Right atrium auricular region (tissue), 2 donors: ENCODE measurements at regions not wholly inside any gene's neighbourhood (a gene's known extent, or its start where the extent isn't known, plus 50 kb on each side); places are given as distances from the start of the nearest gene placed in this dataset.

Source experiments
- DNase-seq: peaks from one replicate; pipeline ENCODE4 v3.0.0-alpha.2; 2019; ENCODE audit warnings: low spot score
- H3K27ac ChIP-seq, 2 donors: fragments of 200-600 bp; sonication (generic); 1 replicate in 1 of 2; 2 replicates in 1 of 2; pipeline ENCODE4 v1.5.1; 2016 to 2019
- H3K27me3 ChIP-seq, 2 donors: fragments of 200-600 bp; sonication (generic); one replicate each; pipeline versions ENCODE4 v1.5.1 to v1.6.0; 2017 to 2019
- H3K36me3 ChIP-seq: fragments of 200-600 bp; sonication (generic); one replicate; pipeline ENCODE4 v1.5.1; 2016
- H3K4me1 ChIP-seq, 2 donors: fragments of 200-600 bp; sonication (generic); one replicate each; pipeline versions ENCODE4 v1.5.1 to v1.6.0; 2017 to 2019
- H3K4me3 ChIP-seq, 2 donors: fragments of 200-600 bp; sonication (generic); 1 replicate in 1 of 2; 2 replicates in 1 of 2; pipeline ENCODE4 v1.5.1; 2017 to 2019; ENCODE audit warnings: mild to moderate bottlenecking in 1 of 2, moderate library complexity in 1 of 2
- H3K9me3 ChIP-seq, 2 donors: fragments of 200-600 bp; sonication (generic); one replicate each; pipeline ENCODE4 v1.5.1; 2019
- TF ChIP-seq, protein P1 (sequence below), 2 donors: fragments of 200-600 bp; sonication (generic); IDR thresholded peaks; one replicate each; pipeline ENCODE4 v1.5.1; 2019; ENCODE audit warnings: antibody characterized with exemption in 2 of 2

DNA sequence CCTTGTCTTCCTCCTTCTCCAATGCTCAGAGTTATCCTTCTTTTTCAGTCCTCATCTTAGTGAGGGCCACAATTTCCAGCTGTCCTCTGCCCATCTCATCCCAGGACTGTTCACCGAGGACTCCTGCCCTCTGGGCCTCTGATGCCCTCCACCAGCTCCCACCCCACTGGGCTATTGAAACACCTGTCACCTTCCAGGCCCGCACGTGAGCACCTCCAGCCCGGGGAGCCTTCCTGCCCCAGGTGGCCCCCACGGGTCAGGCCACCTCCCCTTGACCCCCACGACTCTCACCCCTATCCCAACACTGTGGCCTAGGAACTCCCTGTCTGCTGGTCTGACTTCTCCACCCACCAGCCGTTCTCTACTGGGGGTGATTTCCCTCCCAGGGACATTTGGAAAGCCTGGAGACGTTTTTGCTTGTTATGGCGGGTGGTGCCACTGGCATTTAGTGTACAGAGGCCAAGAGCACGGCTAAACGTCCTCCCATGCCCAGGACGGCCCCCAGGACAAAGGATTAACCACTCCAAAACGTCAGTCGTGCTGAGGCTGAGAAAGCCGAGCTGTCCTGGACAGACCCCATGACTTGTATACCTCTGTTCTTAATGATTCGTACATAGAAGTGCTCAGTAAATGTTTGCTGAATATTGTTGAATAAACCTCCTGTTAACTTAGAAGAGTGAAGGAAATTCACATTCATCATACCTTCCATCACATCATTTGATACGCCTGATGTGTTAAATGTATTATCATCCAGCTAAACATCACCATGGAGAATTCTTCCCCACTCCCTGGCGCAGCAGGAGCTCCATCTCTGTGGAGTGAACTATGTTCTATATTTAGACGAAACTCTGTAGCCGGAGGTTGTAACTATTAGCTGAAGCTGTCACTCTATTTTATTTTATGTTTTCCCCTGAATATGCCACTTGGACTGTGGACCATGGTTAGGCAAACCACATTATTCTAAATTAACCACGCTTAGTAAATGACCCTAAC, 270.1 kb upstream of the SHH start:
- Histone ChIP-seq H3K9me3 (no peaks in the 10 kb centered on the region), H3K27me3 (no peaks in the 10 kb centered on the region), H3K27ac (no peak overlapping the region), H3K36me3 (no peaks in the 10 kb centered on the region), H3K4me1 (no peaks in the 10 kb centered on the region), H3K4me3 (no peak overlapping the region)
- TF ChIP-seq, protein P1, sequence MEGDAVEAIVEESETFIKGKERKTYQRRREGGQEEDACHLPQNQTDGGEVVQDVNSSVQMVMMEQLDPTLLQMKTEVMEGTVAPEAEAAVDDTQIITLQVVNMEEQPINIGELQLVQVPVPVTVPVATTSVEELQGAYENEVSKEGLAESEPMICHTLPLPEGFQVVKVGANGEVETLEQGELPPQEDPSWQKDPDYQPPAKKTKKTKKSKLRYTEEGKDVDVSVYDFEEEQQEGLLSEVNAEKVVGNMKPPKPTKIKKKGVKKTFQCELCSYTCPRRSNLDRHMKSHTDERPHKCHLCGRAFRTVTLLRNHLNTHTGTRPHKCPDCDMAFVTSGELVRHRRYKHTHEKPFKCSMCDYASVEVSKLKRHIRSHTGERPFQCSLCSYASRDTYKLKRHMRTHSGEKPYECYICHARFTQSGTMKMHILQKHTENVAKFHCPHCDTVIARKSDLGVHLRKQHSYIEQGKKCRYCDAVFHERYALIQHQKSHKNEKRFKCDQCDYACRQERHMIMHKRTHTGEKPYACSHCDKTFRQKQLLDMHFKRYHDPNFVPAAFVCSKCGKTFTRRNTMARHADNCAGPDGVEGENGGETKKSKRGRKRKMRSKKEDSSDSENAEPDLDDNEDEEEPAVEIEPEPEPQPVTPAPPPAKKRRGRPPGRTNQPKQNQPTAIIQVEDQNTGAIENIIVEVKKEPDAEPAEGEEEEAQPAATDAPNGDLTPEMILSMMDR (IDR thresholded peaks at IDR 0.05) = no peak
- DNase-seq = no peak

DNA sequence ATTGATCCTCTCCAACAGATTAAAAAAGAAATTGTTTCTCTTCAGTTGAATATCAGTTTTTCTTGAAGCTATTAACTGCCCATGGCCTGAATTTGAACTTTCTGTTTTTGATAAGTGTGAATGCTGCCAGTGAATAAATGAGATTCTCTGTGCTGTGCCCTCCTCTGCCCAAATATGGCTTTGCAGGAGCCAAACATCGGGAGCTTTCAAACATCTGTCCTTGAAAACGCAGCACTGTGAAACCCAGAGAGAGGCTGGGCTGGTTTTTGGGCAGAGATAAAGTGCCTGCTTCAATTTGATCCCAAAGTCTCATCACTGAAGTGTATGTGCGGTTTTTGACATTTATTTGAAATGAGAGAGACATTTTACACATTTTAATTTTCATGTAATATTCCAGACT, 268.3 kb upstream of the SHH start:
- H3K4me1 ChIP-seq = no peaks in the 10 kb centered on the region
- no peak overlapping the region for H3K27ac ChIP-seq
- no peak overlapping the region for H3K4me3 ChIP-seq
- no peaks in the 10 kb centered on the region for H3K9me3 ChIP-seq
- TF ChIP-seq, protein P1 (IDR thresholded peaks at IDR 0.05) = no peak
- no peaks in the 10 kb centered on the region for H3K27me3 ChIP-seq
- no peak for DNase-seq
- H3K36me3 ChIP-seq = no peaks in the 10 kb centered on the region

DNA sequence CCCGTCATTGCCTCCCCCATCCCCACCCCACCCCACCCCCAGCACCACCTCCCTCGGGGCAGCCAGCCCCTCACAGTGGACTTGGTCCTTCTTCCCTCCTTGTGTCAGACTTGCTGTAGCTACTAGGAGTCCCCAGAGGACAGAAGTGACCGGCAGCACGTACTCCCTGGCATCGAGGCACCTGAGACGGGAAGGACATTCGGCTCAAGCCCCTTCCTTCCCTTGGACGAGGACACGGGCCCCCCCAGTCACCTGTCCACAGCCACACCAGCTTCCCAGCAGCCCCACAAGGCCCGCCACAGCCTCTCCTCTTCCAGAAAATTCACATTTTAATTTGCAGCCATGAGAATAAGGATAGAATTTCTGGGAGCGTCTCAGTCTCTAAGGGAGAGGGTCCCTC, 267.8 kb upstream of the SHH start:
- no peaks in the 10 kb centered on the region for H3K9me3 ChIP-seq
- DNase-seq = no peak
- H3K4me3 ChIP-seq = no peak overlapping the region
- H3K36me3 ChIP-seq = no peaks in the 10 kb centered on the region
- H3K27ac ChIP-seq = no peak overlapping the region
- H3K4me1 ChIP-seq = no peaks in the 10 kb centered on the region
- no peaks in the 10 kb centered on the region for H3K27me3 ChIP-seq
- TF ChIP-seq, protein P1 (IDR thresholded peaks at IDR 0.05) = no peak

DNA sequence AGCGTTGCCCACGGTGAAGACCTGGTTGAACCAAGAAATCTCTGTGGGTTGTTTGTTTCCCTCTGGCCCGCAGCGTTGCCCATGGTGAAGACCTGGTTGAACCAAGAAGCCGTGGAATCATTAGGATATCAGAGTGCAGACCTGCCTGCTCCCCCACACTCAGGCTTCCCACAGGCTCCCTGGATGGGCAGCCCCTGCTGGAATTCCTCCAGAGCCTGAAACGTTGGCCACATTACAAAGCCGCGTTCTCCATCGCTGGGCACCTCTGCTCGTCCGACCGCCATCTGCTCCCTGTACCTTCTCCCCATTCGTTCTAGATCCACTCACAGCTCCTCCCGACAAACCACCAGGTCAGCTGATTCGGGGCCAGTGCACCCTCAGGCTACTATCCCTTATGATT, 266.9 kb upstream of the SHH start:
- Histone ChIP-seq H3K4me1 (no peaks in the 10 kb centered on the region), H3K36me3 (no peaks in the 10 kb centered on the region), H3K27me3 (no peaks in the 10 kb centered on the region), H3K27ac (no peak overlapping the region), H3K9me3 (no peaks in the 10 kb centered on the region), H3K4me3 (no peak overlapping the region)
- TF ChIP-seq, protein P1 (IDR thresholded peaks at IDR 0.05) = no peak
- DNase-seq = no peak

DNA sequence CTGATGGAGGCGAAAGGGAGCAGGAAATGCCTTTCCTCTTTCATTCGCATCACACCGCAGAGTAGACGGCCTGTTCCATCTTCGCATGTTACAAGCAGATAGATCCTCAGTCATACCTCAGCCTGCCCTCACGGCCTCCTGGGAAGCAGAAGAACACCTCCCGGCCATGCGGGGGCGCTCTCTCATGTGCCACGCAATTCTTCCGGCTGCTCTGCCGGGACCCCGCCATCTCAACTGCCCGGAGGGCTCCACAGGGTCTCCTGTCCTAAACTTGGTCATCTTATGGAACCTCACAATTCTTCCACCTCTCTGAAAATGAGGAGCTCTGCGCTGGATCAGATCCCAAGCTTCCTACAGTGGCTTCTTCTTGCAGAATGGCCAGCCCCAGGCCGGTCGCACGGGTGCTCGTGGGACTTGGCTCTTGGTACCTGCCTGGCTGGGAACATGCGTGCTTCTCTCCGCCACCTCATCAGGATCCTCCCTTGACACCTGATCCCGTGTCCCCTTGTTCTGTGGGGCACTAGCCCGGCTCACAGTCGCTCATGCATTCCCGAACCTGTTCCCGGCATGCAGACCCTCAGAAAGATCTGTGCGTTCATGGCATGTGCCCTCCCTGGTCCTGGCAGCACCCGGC, 262.8 kb upstream of the SHH start:
- H3K27me3 ChIP-seq = no peaks in the 10 kb centered on the region
- no peak overlapping the region for H3K4me3 ChIP-seq
- DNase-seq = no peak
- no peaks in the 10 kb centered on the region for H3K36me3 ChIP-seq
- no peaks in the 10 kb centered on the region for H3K4me1 ChIP-seq
- TF ChIP-seq, protein P1 (IDR thresholded peaks at IDR 0.05) = no peak
- no peaks in the 10 kb centered on the region for H3K9me3 ChIP-seq
- H3K27ac ChIP-seq = no peak overlapping the region
